Astrocyte of the cerebellum (primary cell): ENCODE measurements at regions not wholly inside any gene's neighbourhood (a gene's known extent, or its start where the extent isn't known, plus 50 kb on each side); places are given as distances from the start of the nearest gene placed in this dataset.

Source experiments
- DNase-seq: peaks from one replicate; pipeline ENCODE4 v3.0.0-alpha.2; 2011; ENCODE audit warnings: low read depth
- H3K4me3 ChIP-seq: 2 replicates; pipeline ENCODE4 v1.5.1; 2011; ENCODE audit warnings: mild to moderate bottlenecking, low read depth, low read length, moderate library complexity
- CTCF ChIP-seq: IDR thresholded peaks from 2 replicates; pipeline ENCODE4 v1.5.1; 2012; ENCODE audit warnings: low read length, low read depth, moderate library complexity, mild to moderate bottlenecking; ENCODE audit errors: missing control alignments
- in situ Hi-C: cut with HindIII; loops from 2 replicates; pipeline ENCODE4 v1.10.0; 2017; ENCODE audit warnings: low sequenced_read_pairs

- H3K4me3 ChIP-seq = no peak overlapping the region
- no peak for TF ChIP-seq CTCF
- no peak for DNase-seq
- in situ Hi-C loops = no loop called here
These were observed 141.8 kb upstream of the KLHL29 start for GRCh38 chr2:23243073-23243659.

DNA sequence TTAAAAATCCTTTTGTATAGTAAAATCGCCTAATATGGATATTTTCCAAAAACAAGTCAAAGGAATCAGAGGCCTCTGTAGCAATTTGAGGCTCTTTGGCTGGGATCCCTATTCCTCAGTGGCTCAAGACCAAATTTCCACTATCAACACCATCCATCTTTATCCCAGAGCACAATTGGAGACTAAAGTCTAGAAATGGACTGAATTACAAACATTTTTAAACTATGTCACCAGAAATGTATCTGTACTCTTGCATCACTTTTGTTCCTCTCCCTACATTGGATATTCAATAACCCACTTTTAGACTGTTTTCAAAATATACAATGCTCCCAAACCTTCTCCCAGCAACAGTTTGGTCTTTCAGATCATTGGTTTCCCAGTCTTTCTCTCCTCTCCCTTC lies 140.4 kb upstream of the KLHL29 start:
- TF ChIP-seq CTCF = no peak
- no peak for DNase-seq
- in situ Hi-C loops = no loop called here

GRCh38 chr2:23246992-23247683 lies 137.8 kb upstream of the KLHL29 start:
- in situ Hi-C loops = no loop called here
- no peak for DNase-seq
- H3K4me3 ChIP-seq = no peak overlapping the region
- no peak for TF ChIP-seq CTCF

More for the DNA sequence above, 140.4 kb upstream of the KLHL29 start:
- no peak overlapping the region for H3K4me3 ChIP-seq

- in situ Hi-C loops = no loop called here
- no peak for TF ChIP-seq CTCF
- H3K4me3 ChIP-seq = no peak overlapping the region
- DNase-seq = no peak
These were observed 136.3 kb upstream of the KLHL29 start for GRCh38 chr2:23248667-23249066.

- in situ Hi-C loops = no loop called here
- H3K4me3 ChIP-seq = no peak overlapping the region
- no peak for TF ChIP-seq CTCF
- DNase-seq = no peak
These were observed 135.6 kb upstream of the KLHL29 start for GRCh38 chr2:23249348-23249747.

- H3K4me3 ChIP-seq = no peak overlapping the region
- TF ChIP-seq CTCF = no peak
- no peak for DNase-seq
- in situ Hi-C loops = no loop called here
These were observed 134.6 kb upstream of the KLHL29 start for GRCh38 chr2:23250371-23250770.
